ENCODE measurements at regions not wholly inside any gene's neighbourhood (a gene's known extent, or its start where the extent isn't known, plus 50 kb on each side); places are given as distances from the start of the nearest gene placed in this dataset.
"Not testable (repeated sequence)": the region's sequence is repeated elsewhere in the genome, so short reads cannot be mapped to it uniquely, and the experiment has no call there.

GRCh38 chr12:67488349-67488748, 160.2 kb upstream of the DYRK2 start:
- DNase-seq (ENCODE audit: low read depth), result not testable (repeated sequence)

DNA sequence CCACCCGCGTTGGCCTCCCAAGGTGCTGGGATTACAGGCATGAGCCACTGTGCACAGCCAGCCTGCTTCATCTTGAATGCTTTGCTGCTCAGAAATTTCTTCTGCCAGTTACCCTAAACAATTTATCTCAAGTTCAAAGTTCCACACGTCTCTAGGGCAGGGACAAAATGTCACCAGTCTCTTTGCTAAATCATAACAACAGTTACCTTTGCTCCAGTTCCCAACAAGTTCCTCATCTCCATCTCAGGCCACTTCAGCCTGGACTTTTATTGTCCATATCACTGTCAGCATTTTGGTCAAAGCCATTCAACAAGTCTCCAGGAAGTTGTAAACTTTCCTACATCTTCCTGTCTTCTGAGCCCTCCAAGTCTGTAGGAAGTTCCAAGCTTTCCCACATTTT, 159.5 kb upstream of the DYRK2 start:
- DNase-seq (ENCODE audit: low read depth), result no peak

DNA sequence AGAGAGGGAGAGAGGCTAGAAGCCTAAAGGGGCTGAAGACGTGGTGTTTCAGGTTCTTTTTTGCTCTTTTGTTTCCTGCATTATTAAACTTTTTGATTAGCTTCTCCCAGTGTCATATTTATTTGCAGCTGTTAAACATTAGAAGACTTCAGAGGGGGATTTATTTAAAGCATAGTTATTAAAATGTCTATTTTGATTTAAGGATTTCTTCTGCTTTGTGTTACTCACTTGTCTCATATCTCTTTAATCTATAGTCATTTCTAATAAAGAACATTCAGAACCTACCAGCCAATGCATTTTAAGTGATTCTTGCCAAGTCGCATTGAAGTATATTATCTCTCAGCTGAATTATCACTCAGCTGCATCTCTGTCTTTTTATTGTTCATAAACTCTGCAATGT, 152.0 kb upstream of the DYRK2 start:
- DNase-seq (ENCODE audit: low read depth), result no peak

DNA sequence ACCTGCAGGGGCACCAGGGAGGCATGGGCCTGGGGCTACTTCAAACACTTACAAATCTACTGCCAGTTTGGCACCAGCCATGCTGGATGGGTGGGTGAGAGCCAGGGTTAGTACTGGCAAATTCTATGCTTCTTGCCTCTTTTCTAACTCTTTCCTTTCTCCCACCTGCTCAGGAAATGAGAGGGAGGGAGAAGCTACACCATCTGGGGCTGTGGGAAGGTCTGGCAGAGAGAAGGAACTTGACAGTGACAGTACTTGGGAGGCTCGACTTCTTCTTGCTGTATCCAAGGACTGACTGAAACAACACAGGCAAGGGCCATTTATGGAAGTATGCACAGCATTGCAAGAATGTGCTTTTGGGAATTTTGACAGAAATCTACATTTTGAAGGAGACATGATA, 149.6 kb upstream of the DYRK2 start:
- no peak for DNase-seq (ENCODE audit: low read depth)

- DNase-seq (ENCODE audit: low read depth), result peak; percentile 24
These were observed 147.2 kb upstream of the DYRK2 start for GRCh38 chr12:67501362-67501761.

DNA sequence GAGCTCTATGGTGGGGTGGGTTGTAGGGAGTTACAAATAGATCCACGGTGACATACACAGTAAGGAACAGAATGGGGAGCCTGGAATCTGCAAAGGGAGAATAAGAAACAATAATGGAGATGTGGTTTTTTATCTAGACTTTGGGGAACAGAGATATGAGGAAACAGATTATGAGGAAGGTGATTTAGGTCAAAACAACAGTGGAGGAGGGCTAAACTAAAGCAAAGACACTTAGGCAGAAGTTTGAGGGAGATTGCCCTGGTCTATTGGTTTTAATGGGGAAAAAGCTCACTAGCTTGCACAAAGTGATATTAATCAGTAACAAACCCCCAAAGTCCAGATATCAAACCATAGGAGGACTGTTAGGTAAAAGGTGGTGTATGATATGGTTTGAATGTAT, 144.5 kb upstream of the DYRK2 start:
- DNase-seq (ENCODE audit: low read depth), result no peak

GRCh38 chr12:67506739-67507138, 141.8 kb upstream of the DYRK2 start:
- DNase-seq (ENCODE audit: low read depth), result no peak

DNA sequence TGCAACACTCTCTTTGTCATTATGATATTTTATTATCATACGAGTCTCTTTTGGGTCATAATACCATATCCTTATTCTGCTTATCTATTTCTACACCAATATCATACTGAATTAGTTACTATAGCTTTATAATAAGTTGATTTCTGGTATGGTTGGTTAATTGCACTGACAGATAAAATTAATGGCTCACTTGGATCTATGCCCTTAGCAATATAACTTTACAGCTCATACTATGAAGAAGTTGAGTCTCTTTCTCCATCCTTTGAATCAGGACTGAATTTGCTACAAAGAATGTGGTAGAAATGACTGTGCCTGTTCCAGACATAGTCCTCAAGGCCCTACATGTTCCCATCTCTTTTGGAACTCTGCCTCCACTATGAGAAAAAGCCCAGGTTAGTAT, 139.7 kb upstream of the DYRK2 start:
- no peak for DNase-seq (ENCODE audit: low read depth)

DNA sequence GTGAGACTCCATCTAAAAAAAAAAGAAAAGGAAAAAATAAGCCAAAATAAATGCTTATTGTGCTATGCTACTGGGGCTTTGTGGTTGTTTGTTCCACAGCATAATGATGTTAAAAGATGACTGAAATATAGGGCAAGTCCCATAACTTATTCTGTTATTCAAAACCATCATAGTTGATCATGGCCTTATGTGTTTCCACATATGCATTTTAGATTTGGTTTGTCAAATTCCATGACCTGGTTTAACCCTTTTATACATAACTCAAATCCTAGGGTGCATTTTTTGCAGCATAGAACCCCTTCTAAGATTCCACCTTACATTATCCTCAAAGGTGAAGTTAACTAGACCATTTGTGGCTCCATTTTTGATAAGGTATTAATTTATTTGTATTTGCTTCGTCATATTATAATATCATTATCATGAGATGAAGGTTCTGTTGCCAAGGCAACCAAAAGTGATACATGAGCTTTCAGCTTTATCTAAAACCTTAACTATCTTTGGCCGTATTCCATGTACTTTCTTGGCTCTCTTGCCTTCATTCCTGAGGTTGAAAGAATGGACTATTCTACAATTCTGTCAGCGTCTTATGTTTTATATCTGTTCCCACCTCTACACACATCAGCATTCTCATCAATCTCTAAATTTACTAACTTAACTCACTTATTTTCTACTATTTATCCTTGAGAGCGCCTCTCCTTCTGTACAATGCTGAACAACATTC, 138.7 kb upstream of the DYRK2 start:
- DNase-seq (ENCODE audit: low read depth), result no peak

DNA sequence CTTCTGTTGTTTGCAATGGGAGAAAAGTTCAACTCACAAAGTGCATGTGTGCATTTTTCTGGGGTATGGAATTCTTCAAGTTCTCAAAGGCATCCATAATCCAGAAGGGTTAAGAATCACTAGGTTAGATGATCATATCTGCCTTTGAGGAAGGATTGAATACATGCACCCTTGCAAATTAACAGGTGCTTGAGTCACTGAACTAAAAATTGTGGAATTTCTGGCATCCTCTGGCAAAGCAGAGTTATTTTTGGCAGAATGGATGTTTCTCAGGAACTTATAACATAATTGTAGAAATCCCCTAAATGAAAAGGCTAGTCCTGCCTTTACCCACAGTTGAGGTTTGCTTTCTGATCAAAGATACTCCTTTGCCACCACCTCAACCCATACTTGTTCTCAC, 136.5 kb upstream of the DYRK2 start:
- DNase-seq (ENCODE audit: low read depth), result peak; percentile 27

- DNase-seq (ENCODE audit: low read depth), result no peak
These were observed 134.0 kb upstream of the DYRK2 start for GRCh38 chr12:67514502-67514901.

DNA sequence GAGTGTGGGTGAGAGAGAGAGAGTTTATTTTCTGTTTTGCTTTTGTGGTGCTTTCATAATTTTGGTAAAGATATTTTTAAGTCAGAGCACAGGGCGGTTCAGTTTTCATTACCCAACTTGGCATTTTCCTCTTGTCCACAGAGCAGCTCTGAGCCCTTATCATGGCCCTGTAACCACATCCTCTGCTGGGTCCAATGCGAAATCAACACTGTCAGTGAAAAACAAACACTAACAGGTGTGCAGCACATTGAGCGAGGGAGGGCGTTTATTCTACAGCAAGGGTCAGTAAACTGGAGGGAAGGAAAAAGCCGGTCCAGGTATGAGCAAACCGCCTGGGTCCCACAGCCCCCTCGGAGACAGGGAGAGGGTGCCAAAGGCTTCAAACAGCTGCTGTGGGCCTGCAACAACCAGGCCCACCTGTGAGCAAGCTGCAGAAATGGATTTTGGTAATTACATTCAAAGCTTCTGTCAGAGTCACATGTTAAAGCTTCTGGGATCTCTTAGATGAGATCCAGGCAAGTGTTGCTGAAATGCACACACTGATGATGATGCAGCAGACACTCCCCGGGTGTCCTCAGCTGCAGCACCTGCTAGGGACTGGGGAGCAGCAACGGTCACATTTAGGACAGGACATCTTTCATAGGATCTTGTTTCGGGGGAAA, 132.7 kb upstream of the DYRK2 start:
- DNase-seq (ENCODE audit: low read depth), result peak; percentile 84

GRCh38 chr12:67517181-67517887, 131.2 kb upstream of the DYRK2 start:
- DNase-seq (ENCODE audit: low read depth), result peak; percentile 32

DNA sequence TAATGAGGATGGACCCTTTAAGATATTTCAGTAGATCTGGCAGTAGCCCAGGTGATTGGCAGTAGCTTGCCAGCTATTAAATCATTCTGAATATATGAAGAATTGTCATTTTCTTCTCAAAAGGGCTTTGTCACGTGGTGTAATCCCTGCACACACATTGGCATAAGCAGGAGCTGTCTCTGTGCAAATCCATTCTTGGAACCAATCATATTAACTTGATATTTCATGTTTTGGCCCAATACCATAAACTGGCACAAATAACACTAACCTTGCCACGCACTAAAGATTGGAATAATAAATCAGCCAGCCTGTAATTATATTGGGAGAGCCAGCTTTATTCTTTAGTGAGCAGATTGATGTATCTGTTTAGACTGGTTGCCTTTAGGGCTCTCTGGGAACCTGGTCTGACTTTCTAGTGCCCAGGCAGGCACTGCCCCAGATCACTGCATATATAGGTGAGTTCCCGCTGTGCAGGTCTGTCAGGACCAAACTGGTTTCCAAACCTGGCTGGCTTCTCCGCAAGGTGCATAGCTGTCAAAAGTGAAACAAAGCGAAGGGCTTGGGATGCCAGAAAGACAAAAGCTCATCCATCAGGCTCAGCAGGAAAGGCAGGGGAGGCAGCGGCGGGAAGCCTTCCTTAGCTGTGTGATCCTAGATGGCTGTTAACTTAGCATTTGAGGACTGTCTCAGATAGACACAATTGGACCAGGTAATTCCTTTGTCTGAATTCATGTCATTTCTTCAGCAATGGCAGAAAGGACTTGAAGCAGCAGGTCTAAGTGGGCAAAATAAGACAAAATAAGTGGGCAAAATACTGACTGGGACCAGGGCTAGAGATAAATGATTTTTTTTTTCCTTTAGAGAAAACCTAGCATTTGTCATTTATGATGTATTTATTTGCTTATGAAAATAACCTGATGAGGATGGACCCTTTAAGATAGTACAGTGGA, 128.8 kb upstream of the DYRK2 start:
- no peak for DNase-seq (ENCODE audit: low read depth)

- DNase-seq (ENCODE audit: low read depth), result peak; percentile 77
These were observed 127.9 kb upstream of the DYRK2 start for GRCh38 chr12:67520606-67521005.

DNA sequence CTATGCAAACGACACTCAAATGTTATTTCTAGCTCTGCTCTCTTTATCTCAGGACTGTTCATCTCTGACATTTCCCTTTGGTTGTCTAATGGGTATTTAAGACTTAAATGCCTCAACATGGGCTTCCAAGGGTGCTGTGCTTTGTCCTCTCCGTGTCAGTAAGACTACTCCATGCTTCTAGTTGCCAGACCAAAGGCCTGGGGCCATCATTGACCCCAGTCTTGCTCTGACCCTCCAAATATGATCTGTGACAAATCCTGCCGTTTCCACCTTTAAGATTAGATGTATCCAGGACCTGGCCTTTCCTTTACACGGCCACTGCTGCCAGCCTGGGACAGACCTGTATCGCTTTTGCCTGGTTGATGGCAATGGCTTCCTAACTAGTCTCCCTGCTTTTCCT, 126.3 kb upstream of the DYRK2 start:
- no peak for DNase-seq (ENCODE audit: low read depth)

GRCh38 chr12:67523538-67523937, 125.0 kb upstream of the DYRK2 start:
- no peak for DNase-seq (ENCODE audit: low read depth)

- no peak for DNase-seq (ENCODE audit: low read depth)
These were observed 123.5 kb upstream of the DYRK2 start for GRCh38 chr12:67524861-67525616.

GRCh38 chr12:67525617-67525884, 123.0 kb upstream of the DYRK2 start:
- no peak for DNase-seq (ENCODE audit: low read depth)

- DNase-seq (ENCODE audit: low read depth), result no peak
These were observed 122.4 kb upstream of the DYRK2 start for GRCh38 chr12:67526129-67526528.

- no peak for DNase-seq (ENCODE audit: low read depth)
These were observed 117.5 kb upstream of the DYRK2 start for GRCh38 chr12:67531051-67531450.
